Ishikawa (cell line): ENCODE measurements at regions not wholly inside any gene's neighbourhood (a gene's known extent, or its start where the extent isn't known, plus 50 kb on each side); places are given as distances from the start of the nearest gene placed in this dataset.
A peak's percentile ranks its signal among the peaks of the same experiment; 100 is the strongest.

Experiments used
- CEBPB ChIP-seq: IDR thresholded peaks from 2 replicates; pipeline ENCODE4 v1.6.1; 2012
- CREB1 ChIP-seq: IDR thresholded peaks from 2 replicates; pipeline ENCODE4 v1.6.1; 2012; ENCODE audit warnings: low read depth
- EGR1 ChIP-seq: IDR thresholded peaks from 2 replicates; pipeline ENCODE4 v1.6.1; 2012
- EP300 ChIP-seq: IDR thresholded peaks from 2 replicates; pipeline ENCODE4 v1.6.1; 2012; ENCODE audit warnings: borderline replicate concordance
- FOXM1 ChIP-seq: IDR thresholded peaks from 2 replicates; pipeline ENCODE4 v1.6.1; 2012; ENCODE audit warnings: low read depth, borderline replicate concordance
- NFIC ChIP-seq: IDR thresholded peaks from 2 replicates; pipeline ENCODE4 v1.6.1; 2012
- RAD21 ChIP-seq: IDR thresholded peaks from 2 replicates; pipeline ENCODE4 v1.6.1; 2012; ENCODE audit warnings: low read depth
- TAF1 ChIP-seq: IDR thresholded peaks from 2 replicates; pipeline ENCODE4 v1.6.1; 2012; ENCODE audit warnings: low read depth, mild to moderate bottlenecking
- TCF12 ChIP-seq: IDR thresholded peaks from 2 replicates; pipeline ENCODE4 v1.6.1; 2012; ENCODE audit warnings: low read depth
- TEAD4 ChIP-seq: IDR thresholded peaks from 2 replicates; pipeline ENCODE4 v1.6.1; 2012
- YY1 ChIP-seq: IDR thresholded peaks from 2 replicates; pipeline ENCODE4 v1.6.1; 2012; ENCODE audit warnings: low read depth
- ZBTB7A ChIP-seq: IDR thresholded peaks from 2 replicates; pipeline ENCODE4 v1.6.1; 2012; ENCODE audit warnings: low read depth
- TF ChIP-seq, protein P1 (sequence below): IDR thresholded peaks from 2 replicates; pipeline ENCODE4 v1.6.1; 2012; ENCODE audit warnings: low read depth, mild to moderate bottlenecking
- TF ChIP-seq, protein P2 (sequence below): IDR thresholded peaks from 2 replicates; pipeline ENCODE4 v1.6.1; 2012
- TF ChIP-seq, protein P3 (sequence below): IDR thresholded peaks from 2 replicates; pipeline ENCODE4 v1.6.1; 2012

DNA sequence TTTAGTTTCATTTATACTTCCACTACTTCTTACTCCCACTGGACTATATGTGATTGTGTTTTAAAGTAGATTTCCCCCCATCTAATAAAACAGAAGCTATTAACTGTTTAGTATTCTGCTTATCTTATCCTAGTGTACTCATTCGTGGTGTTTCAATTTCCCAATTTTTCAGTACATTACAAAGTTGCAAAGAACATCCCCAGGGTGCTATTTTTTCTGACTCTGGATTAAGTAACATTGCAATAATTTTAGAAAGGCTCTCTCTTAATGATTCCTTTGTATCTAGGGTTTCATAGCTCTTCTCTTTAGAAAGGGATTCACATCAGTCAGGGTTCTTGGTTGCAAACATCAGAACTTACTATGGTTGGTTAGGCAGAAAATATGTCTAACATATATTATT, 317.9 kb upstream of the DIPK2B start:
- TF ChIP-seq, protein P1, sequence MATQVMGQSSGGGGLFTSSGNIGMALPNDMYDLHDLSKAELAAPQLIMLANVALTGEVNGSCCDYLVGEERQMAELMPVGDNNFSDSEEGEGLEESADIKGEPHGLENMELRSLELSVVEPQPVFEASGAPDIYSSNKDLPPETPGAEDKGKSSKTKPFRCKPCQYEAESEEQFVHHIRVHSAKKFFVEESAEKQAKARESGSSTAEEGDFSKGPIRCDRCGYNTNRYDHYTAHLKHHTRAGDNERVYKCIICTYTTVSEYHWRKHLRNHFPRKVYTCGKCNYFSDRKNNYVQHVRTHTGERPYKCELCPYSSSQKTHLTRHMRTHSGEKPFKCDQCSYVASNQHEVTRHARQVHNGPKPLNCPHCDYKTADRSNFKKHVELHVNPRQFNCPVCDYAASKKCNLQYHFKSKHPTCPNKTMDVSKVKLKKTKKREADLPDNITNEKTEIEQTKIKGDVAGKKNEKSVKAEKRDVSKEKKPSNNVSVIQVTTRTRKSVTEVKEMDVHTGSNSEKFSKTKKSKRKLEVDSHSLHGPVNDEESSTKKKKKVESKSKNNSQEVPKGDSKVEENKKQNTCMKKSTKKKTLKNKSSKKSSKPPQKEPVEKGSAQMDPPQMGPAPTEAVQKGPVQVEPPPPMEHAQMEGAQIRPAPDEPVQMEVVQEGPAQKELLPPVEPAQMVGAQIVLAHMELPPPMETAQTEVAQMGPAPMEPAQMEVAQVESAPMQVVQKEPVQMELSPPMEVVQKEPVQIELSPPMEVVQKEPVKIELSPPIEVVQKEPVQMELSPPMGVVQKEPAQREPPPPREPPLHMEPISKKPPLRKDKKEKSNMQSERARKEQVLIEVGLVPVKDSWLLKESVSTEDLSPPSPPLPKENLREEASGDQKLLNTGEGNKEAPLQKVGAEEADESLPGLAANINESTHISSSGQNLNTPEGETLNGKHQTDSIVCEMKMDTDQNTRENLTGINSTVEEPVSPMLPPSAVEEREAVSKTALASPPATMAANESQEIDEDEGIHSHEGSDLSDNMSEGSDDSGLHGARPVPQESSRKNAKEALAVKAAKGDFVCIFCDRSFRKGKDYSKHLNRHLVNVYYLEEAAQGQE = no peak
- no peak for TF ChIP-seq TEAD4
- no peak for TF ChIP-seq EP300
- TF ChIP-seq, protein P2, sequence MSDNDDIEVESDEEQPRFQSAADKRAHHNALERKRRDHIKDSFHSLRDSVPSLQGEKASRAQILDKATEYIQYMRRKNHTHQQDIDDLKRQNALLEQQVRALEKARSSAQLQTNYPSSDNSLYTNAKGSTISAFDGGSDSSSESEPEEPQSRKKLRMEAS = no peak
- no peak for TF ChIP-seq YY1
- no peak for TF ChIP-seq FOXM1
- TF ChIP-seq, protein P3, sequence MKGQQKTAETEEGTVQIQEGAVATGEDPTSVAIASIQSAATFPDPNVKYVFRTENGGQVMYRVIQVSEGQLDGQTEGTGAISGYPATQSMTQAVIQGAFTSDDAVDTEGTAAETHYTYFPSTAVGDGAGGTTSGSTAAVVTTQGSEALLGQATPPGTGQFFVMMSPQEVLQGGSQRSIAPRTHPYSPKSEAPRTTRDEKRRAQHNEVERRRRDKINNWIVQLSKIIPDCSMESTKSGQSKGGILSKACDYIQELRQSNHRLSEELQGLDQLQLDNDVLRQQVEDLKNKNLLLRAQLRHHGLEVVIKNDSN = no peak
- TF ChIP-seq NFIC = no peak
- TF ChIP-seq TCF12 = no peak
- no peak for TF ChIP-seq CREB1
- TF ChIP-seq RAD21 = no peak
- no peak for TF ChIP-seq CEBPB
- no peak for TF ChIP-seq EGR1
- TF ChIP-seq ZBTB7A = no peak
- TF ChIP-seq TAF1 = no peak

DNA sequence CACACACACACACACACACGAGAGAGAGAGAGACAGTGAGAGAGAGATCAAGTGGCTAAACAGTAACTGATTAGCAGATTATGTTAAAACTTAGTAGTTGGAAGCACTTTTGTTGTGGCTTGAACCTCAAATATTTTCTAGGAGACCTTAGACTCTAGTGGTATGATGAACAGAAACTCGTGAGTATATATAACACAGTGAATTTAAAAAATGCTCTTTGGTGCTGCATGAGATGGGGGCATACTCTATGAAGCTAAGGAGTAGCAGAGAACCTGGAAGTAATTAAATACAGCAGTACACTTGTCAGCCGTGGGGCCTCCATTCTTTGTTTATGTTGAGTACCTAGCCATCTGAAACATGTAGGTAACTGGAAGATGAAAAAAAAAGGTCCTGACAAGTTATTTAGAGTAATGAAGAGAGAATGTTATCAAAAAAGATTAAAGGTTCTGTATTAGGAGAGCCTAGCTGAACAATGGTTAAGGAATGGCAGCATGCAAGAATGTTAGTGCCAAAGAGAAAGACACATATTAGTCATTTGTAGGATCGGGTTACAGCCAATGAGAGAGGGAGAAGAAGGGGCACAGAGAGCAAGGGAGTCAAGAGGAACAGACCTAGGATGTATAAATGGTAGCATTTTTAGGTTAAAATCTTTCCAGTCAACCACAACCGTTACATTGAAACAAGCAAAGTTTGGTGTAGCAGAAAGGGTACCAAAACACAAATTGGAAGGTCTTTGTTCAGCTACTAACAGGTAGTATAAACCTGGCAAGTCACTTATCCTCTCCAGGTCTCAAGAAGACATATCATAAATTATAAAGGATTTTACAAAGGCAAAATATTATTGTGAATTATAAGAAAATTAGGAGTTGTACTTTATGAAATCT, 316.7 kb upstream of the DIPK2B start:
- no peak for TF ChIP-seq CREB1
- TF ChIP-seq RAD21 = no peak
- TF ChIP-seq, protein P2 = no peak
- no peak for TF ChIP-seq YY1
- TF ChIP-seq NFIC = peak; percentile 29; the same call in 1 of the 2 replicates
- TF ChIP-seq FOXM1 = no peak
- TF ChIP-seq, protein P1 = no peak
- no peak for TF ChIP-seq EGR1
- TF ChIP-seq EP300 = peak; percentile 24; the same call in 1 of the 2 replicates
- no peak for TF ChIP-seq CEBPB
- no peak for TF ChIP-seq TCF12

DNA sequence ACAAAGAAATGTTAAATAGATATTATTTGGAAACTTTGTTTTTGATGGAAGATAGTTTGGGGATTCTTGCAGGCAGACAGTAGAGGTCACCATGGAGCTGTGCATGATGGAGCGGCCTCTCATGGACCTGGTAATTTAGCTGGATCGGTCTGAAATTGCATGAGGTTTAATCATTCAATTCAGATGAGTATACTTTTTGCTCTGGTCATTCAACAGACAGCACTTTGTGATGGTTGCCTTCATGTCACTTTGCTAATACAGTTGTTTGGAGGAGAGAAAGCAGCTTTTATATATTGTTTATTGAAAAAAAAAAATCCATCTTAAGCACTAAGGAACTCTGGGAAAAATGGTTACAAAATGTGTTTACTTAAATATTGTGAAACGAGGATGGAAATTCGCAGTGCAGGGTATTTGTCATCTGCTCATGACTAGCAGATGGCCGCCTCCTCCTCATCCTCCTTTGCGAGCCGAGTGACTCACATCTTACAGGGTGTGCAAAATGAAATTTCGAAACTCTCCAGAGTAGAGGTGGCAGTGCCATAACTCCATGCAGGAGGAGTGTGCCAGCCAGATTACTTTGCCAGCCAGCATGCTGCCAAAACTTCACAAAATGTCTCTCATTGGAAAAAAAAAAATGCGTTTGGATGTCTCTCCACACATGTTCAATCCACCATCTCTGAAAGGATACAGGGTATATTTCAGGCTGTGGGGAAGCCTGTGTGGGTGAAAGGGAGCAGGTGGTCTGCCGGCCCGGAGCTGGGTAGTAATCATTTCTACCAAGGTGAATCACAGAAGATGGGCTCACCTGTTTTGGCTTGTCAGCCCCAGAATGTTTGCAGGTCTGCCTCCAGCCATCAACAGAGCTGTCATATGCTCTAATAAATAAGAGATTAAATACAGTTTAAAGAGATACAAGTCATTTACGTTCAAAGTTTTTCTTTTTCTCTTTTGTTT, 314.9 kb upstream of the DIPK2B start:
- TF ChIP-seq RAD21 = peak; percentile 75
- 0 out of 2 replicates have a peak, but pooled peaks have one; percentile 17 for TF ChIP-seq CEBPB
- no peak for TF ChIP-seq TAF1

DNA sequence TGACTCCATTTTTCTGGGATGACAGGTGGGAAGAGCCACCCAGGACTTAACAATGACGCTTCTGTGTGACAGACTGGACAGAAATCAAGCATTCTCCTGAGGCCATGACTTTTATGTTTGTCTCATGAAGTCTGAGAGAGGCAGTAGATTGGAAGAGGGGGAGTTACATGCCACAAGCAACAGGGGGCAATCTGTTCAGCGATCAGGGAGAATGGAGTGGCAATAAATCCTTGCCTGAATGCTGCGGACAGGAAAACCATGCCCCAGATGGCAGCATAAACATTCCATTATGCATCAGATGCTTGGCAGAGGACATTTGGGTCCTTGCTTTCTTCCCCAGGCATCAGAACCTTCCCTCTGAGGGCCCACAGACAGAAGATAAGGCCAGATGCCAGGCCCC, 312.4 kb upstream of the DIPK2B start:
- TF ChIP-seq CEBPB = no peak
- 0 out of 2 replicates have a peak, but pooled peaks have one; percentile 32 for TF ChIP-seq YY1
- peak; percentile 67 for TF ChIP-seq TEAD4
- peak; percentile 51 for TF ChIP-seq TCF12
- TF ChIP-seq RAD21 = peak; percentile 4; the same call in 1 of the 2 replicates
- peak; percentile 74; the same call in 1 of the 2 replicates for TF ChIP-seq EP300

DNA sequence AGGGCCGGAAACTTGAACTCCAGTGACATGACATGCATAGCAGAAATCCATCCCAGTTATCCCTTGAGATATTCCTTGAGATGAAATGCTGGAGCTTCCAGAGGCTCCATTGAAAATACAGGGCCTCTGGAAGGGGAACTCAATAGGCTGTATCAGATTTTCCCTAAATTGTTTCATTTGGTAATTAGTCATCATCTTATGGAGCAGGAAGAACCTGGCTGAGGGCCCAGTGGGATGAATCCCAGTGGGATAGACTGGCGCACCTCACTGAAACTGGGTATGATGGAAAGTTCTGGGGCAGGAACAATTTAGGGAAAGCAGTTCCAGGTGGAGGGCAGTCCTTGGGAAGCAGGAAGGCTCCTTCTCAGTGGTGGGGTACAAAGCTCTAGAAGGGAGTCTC, 307.8 kb upstream of the DIPK2B start:
- TF ChIP-seq, protein P3 = no peak
- no peak for TF ChIP-seq EP300
- TF ChIP-seq, protein P2 = no peak
- TF ChIP-seq TCF12 = no peak
- no peak for TF ChIP-seq TAF1
- TF ChIP-seq YY1 = no peak
- TF ChIP-seq, protein P1 = no peak
- no peak for TF ChIP-seq FOXM1
- no peak for TF ChIP-seq ZBTB7A
- no peak for TF ChIP-seq TEAD4
- no peak for TF ChIP-seq NFIC
- no peak for TF ChIP-seq CEBPB
- TF ChIP-seq CREB1 = no peak
- no peak for TF ChIP-seq RAD21
- TF ChIP-seq EGR1 = no peak
